ENCODE measurements at regions not wholly inside any gene's neighbourhood (a gene's known extent, or its start where the extent isn't known, plus 50 kb on each side); places are given as distances from the start of the nearest gene placed in this dataset.
A peak's percentile ranks its signal among the peaks of the same experiment; 100 is the strongest.
"Not testable (repeated sequence)": the region's sequence is repeated elsewhere in the genome, so short reads cannot be mapped to it uniquely, and the experiment has no call there.

- Mint-ChIP-seq H3K36me3 (ENCODE audit: insufficient read depth) (no peaks in the 10 kb centered on the region), H3K4me3 (no peak overlapping the region), H3K4me1 (ENCODE audit: low read depth in 2 of 2) (peaks cover 6 to 10% of the 10 kb centered on the region in 2 donors), H3K27ac (peak overlapping the region; percentile 52 to 71), H3K27me3 (no peaks in the 10 kb centered on the region), H3K9me3 (no peaks in the 10 kb centered on the region)
- DNase-seq = no peak
- ATAC-seq (replicated peaks) = no peak
Observed at GRCh38 chr21:17708522-17709265, 96.0 kb upstream of the BTG3 start.

GRCh38 chr21:17699524-17700189 is 87.0 kb upstream of the BTG3 start:
- ATAC-seq (replicated peaks) = no peak
- Mint-ChIP-seq H3K9me3 (peaks cover 0 to 6% of the 10 kb centered on the region in 2 donors), H3K27ac (no peak overlapping the region), H3K27me3 (no peaks in the 10 kb centered on the region), H3K36me3 (ENCODE audit: insufficient read depth) (peaks cover 4% of the 10 kb centered on the region), H3K4me3 (no peak overlapping the region), H3K4me1 (ENCODE audit: low read depth in 2 of 2) (peaks cover 2 to 6% of the 10 kb centered on the region in 2 donors)
- DNase-seq = no peak

- peaks cover 6 to 9% of the 10 kb centered on the region in 2 donors for H3K4me1 Mint-ChIP-seq (ENCODE audit: low read depth in 2 of 2)
- no peak overlapping the region for H3K27ac Mint-ChIP-seq
- H3K36me3 Mint-ChIP-seq (ENCODE audit: insufficient read depth) = no peaks in the 10 kb centered on the region
- no peak for DNase-seq
- H3K27me3 Mint-ChIP-seq = no peaks in the 10 kb centered on the region
- no peak for ATAC-seq (replicated peaks)
- H3K4me3 Mint-ChIP-seq = no peak overlapping the region
- peaks cover 0 to 2% of the 10 kb centered on the region in 2 donors for H3K9me3 Mint-ChIP-seq
Observed at GRCh38 chr21:17697473-17697872, 84.8 kb upstream of the BTG3 start.

- DNase-seq; H3K27ac Mint-ChIP-seq; H3K4me3 Mint-ChIP-seq; H3K27me3 Mint-ChIP-seq; H3K36me3 Mint-ChIP-seq (ENCODE audit: insufficient read depth); H3K9me3 Mint-ChIP-seq; ATAC-seq (replicated peaks): not testable (repeated sequence)
- peaks cover 6 to 13% of the 10 kb centered on the region in 2 donors for H3K4me1 Mint-ChIP-seq (ENCODE audit: low read depth in 2 of 2)
Observed at GRCh38 chr21:17694416-17694815, 81.7 kb upstream of the BTG3 start.

GRCh38 chr21:17693801-17694200 is 81.1 kb upstream of the BTG3 start:
- Mint-ChIP-seq H3K4me3 (no peak overlapping the region), H3K27ac (no peak overlapping the region), H3K36me3 (ENCODE audit: insufficient read depth) (no peaks in the 10 kb centered on the region), H3K9me3 (peaks cover 0 to 2% of the 10 kb centered on the region in 2 donors), H3K4me1 (ENCODE audit: low read depth in 2 of 2) (peaks cover 8 to 16% of the 10 kb centered on the region in 2 donors), H3K27me3 (no peaks in the 10 kb centered on the region)
- DNase-seq = no peak
- ATAC-seq (replicated peaks) = peak; percentile 32

- no peaks in the 10 kb centered on the region for H3K36me3 Mint-ChIP-seq (ENCODE audit: insufficient read depth)
- H3K27ac Mint-ChIP-seq = peak overlapping the region in 1 of 2 donors; percentile 79
- DNase-seq (no peak), ATAC-seq (replicated peaks) (no peak)
- H3K4me3 Mint-ChIP-seq = no peak overlapping the region
- no peaks in the 10 kb centered on the region for H3K9me3 Mint-ChIP-seq
- H3K4me1 Mint-ChIP-seq (ENCODE audit: low read depth in 2 of 2) = peaks cover 8 to 20% of the 10 kb centered on the region in 2 donors
- no peaks in the 10 kb centered on the region for H3K27me3 Mint-ChIP-seq
Observed at GRCh38 chr21:17690078-17690494, 77.4 kb upstream of the BTG3 start.

GRCh38 chr21:17688912-17689874 is 76.5 kb upstream of the BTG3 start:
- H3K4me1 Mint-ChIP-seq (ENCODE audit: low read depth in 2 of 2) = peaks cover 8 to 19% of the 10 kb centered on the region in 2 donors
- no peaks in the 10 kb centered on the region for H3K9me3 Mint-ChIP-seq
- H3K36me3 Mint-ChIP-seq (ENCODE audit: insufficient read depth) = no peaks in the 10 kb centered on the region
- DNase-seq (peak; percentile 48 to 62 (median 53)), ATAC-seq (replicated peaks) (peak; percentile 26)
- H3K27me3 Mint-ChIP-seq = no peaks in the 10 kb centered on the region
- H3K27ac Mint-ChIP-seq = peak overlapping the region in 1 of 2 donors; percentile 79
- peak overlapping the region in 1 of 2 donors; percentile 29 for H3K4me3 Mint-ChIP-seq

- DNase-seq (no peak), ATAC-seq (replicated peaks) (no peak)
- no peaks in the 10 kb centered on the region for H3K36me3 Mint-ChIP-seq (ENCODE audit: insufficient read depth)
- H3K4me1 Mint-ChIP-seq (ENCODE audit: low read depth in 2 of 2) = no peaks in the 10 kb centered on the region
- H3K4me3 Mint-ChIP-seq = no peak overlapping the region
- no peaks in the 10 kb centered on the region for H3K9me3 Mint-ChIP-seq
- H3K27me3 Mint-ChIP-seq = no peaks in the 10 kb centered on the region
- no peak overlapping the region for H3K27ac Mint-ChIP-seq
Observed at GRCh38 chr21:17682924-17683323, 70.2 kb upstream of the BTG3 start.

GRCh38 chr21:17679002-17679600 is 66.4 kb upstream of the BTG3 start:
- no peak overlapping the region for H3K4me3 Mint-ChIP-seq
- DNase-seq (peak; percentile 14 to 34 (median 32)), ATAC-seq (replicated peaks) (peak; percentile 98)
- H3K36me3 Mint-ChIP-seq (ENCODE audit: insufficient read depth) = no peaks in the 10 kb centered on the region
- no peaks in the 10 kb centered on the region for H3K9me3 Mint-ChIP-seq
- H3K27ac Mint-ChIP-seq = no peak overlapping the region
- H3K27me3 Mint-ChIP-seq = peaks cover 0 to 7% of the 10 kb centered on the region in 2 donors
- H3K4me1 Mint-ChIP-seq (ENCODE audit: low read depth in 2 of 2) = no peaks in the 10 kb centered on the region

GRCh38 chr21:17676930-17677329 is 64.2 kb upstream of the BTG3 start:
- H3K4me1 Mint-ChIP-seq (ENCODE audit: low read depth in 2 of 2); H3K27ac Mint-ChIP-seq; H3K36me3 Mint-ChIP-seq (ENCODE audit: insufficient read depth); ATAC-seq (replicated peaks); H3K4me3 Mint-ChIP-seq; DNase-seq; H3K9me3 Mint-ChIP-seq: not testable (repeated sequence)
- peaks cover 17 to 19% of the 10 kb centered on the region in 2 donors for H3K27me3 Mint-ChIP-seq

GRCh38 chr21:17674106-17674505 is 61.4 kb upstream of the BTG3 start:
- H3K4me3 Mint-ChIP-seq = no peak overlapping the region
- H3K36me3 Mint-ChIP-seq (ENCODE audit: insufficient read depth) = no peaks in the 10 kb centered on the region
- DNase-seq = no peak
- no peak for ATAC-seq (replicated peaks)
- peaks cover 27% of the 10 kb centered on the region in 2 donors for H3K27me3 Mint-ChIP-seq
- H3K27ac Mint-ChIP-seq = no peak overlapping the region
- no peaks in the 10 kb centered on the region for H3K4me1 Mint-ChIP-seq (ENCODE audit: low read depth in 2 of 2)
- H3K9me3 Mint-ChIP-seq = no peaks in the 10 kb centered on the region

GRCh38 chr21:17673261-17674020 is 60.7 kb upstream of the BTG3 start:
- DNase-seq = no peak
- Mint-ChIP-seq H3K27me3 (peaks cover 27% of the 10 kb centered on the region in 2 donors), H3K9me3 (no peaks in the 10 kb centered on the region), H3K36me3 (ENCODE audit: insufficient read depth) (no peaks in the 10 kb centered on the region), H3K4me3 (no peak overlapping the region), H3K27ac (no peak overlapping the region), H3K4me1 (ENCODE audit: low read depth in 2 of 2) (no peaks in the 10 kb centered on the region)
- ATAC-seq (replicated peaks) = no peak

Data from effector memory CD8-positive, alpha-beta T cell (primary cell).